NCI-H226 (cell line): ENCODE measurements at regions not wholly inside any gene's neighbourhood (a gene's known extent, or its start where the extent isn't known, plus 50 kb on each side); places are given as distances from the start of the nearest gene placed in this dataset.
A peak's percentile ranks its signal among the peaks of the same experiment; 100 is the strongest.
"Not testable (repeated sequence)": the region's sequence is repeated elsewhere in the genome, so short reads cannot be mapped to it uniquely, and the experiment has no call there.

Experiments
- DNase-seq: peaks from one replicate; pipeline ENCODE4 v3.0.0-alpha.2; 2015

DNA sequence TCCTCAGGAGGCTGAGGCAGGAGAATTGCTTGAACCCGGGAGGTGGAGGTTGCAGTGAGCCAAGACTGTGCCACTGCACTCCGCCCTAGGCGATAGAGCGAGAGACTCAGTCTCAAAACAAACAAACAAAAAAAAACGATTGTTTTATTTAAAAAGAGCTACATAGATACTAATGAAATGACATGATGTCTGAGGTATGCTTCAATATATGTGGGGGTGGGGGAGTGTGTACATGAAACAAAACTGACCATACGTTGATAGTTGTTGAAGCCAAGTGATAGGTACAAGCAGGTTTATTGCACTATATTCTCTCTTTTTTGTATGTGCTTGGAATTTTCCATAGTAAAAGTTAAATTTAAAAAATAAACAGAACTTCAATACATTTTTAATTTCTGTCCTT is 240.1 kb downstream of the TFAP2A start:
- no peak for DNase-seq

- no peak for DNase-seq
These were observed 240.8 kb downstream of the TFAP2A start for GRCh38 chr6:10174056-10174455.

GRCh38 chr6:10171706-10172105 is 243.2 kb downstream of the TFAP2A start:
- not testable (repeated sequence) for DNase-seq

DNA sequence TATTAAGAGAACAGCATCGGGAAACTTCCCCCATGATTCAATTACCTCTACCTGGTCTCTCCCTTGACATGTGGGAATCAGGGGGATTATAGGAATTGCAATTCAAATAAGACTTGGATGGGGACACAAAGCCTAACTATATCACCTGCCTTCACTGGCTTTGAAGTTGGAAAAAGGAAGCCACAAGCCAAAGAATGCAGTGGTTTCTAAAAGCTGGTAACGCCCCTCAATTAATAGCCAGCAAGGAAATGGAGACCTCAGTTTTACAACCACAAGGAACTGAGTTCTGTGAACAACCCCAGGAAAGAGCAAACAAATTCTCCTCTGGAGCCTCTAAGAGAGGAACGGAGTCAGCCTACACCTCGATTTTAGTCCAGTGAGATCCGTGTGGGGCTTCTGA is 244.1 kb downstream of the TFAP2A start:
- DNase-seq: no peak

DNA sequence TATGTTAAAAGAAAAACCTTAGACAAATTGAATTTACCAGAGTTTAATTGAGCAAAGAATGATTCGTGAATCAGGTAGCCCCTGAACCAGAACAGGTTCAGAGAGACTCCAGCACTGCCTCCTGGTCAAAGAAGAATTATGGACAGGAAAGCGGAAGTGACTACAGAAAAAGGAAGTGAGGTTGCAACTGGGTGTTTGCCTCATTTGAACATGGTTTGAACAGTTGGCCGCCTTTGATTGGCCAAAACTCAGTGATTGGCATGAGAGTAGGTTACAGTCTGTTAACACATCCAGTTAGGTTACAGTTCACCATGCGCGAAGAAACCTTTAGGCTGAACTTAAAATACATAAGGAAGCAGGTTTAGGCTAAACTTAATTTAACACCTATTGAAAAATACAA is 248.8 kb downstream of the TFAP2A start:
- no peak for DNase-seq

GRCh38 chr6:10163203-10163962 is 251.5 kb downstream of the TFAP2A start:
- no peak for DNase-seq

DNA sequence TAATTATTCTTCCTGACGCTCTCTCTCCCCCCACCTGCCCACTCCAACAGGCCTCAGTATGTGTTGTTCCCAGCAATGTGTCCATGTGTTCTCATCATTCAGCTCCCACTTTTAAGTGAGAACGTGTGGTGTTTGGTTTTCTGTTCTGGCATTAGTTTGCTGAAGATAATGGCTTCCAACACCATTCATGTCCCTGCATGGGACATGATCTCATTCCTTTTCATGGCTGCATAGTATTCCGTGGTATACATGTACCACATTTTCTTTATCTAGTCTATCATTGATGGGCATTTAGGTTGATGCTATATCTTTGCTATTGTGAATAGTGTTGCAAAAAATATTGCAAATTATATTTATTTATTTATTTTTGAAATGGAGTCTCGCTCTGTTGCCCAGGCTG is 258.0 kb downstream of the TFAP2A start:
- DNase-seq: no peak

DNA sequence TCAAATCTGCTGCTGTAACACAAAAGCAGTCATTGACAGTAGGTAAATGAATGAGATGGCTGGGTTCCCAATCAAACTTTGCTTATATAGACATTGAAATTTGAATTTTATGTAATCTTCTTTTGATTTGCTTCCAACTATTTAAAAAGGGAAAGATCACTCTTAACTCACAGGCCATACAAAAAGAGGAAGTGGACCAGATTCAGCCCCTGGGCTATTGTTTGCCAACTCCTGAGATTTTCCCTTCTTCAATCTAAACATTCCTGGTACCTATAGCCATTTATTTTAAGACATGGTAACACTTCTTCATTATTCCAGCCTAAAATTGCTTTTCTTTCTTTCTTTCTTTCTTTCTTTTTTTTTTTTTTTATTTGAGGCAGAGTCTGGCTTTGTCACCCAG is 260.6 kb downstream of the TFAP2A start:
- DNase-seq: no peak

DNA sequence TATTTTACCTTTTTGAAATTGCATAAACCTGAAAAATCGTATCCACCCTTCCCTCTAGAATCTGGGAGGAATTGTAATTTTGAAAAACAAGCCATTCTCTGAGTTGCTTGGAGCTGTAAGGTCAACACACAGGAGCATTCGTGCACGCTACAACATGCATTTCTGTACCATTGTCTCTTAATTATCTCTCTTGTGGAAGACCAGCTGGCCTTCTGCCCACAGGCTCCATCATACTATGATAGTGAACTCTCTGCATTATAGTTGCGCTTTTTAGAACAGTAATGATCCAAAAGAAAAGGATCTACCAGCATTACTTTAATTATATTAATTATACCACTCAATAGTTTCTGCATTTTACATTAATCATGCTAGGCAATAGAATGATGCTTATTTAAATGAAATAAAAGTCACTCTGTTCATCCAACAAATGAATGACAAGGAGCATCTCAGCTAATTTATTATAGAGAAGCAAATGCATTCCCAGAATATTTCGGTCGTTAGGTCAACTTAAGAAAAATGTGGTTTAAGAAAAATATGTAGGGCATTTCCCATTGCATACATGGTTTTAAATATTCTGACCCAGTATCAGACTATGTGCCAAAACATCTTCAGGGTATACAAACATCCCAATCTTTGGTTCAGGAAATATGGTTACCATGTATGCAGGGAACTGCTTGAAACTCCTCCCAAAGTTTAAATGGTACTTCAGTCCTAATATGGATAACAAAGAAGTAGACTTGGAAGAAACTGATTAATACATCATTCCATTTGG is 263.5 kb downstream of the TFAP2A start:
- DNase-seq: peak; percentile 89

DNA sequence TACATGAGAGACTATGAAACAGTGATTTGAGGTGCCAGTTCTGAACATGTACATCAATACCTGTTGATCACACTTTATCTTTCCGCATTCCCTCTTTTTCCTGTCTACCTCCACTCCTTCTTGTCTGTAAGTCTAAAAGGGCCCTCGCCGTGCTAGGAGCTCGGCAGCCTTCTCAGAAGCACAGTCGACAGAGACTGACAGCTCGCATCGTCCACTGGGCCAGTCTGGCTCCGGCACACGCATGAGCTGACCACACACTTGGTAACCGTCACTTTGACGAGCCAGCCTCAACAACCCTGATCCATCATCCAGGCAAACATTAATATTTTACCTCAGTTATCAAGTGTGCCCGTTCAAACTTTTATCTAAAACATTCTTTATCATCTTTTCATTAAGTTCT is 265.3 kb downstream of the TFAP2A start:
- no peak for DNase-seq

- DNase-seq: peak; percentile 21
These were observed 268.0 kb downstream of the TFAP2A start for GRCh38 chr6:10146715-10147451.

GRCh38 chr6:10144772-10145171 is 270.1 kb downstream of the TFAP2A start:
- DNase-seq: no peak

DNA sequence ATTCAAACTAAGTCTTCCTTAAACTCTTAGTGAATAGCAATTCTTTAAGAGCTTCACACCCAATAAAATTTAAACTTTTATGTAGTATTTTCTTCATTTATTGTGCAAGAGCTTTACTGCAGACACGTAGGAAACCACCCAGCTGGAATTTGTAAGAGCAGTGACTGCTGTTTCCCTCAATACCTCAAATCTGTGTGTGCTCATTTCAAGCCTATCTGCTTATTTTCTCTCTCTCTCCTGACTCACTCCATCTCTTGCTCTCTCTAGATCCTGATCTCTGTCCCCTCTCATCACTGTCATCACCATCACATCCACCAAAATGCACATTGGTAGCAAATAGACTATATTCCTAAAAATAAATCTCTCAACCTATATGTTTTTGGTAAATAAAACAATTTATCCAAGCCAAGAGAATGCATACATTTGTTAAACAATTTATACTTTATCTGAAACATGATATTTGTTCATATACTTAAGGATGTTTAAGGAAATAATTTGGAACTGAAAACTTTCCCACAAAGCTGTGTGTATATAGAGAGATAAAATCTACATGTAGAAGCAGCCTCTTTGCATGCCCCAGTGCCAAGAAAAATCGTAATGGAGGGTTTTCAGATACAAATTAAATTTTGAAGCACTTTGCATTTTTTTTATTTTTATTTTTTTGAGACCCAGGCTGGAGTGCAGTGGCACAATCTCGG is 273.0 kb downstream of the TFAP2A start:
- no peak for DNase-seq

- DNase-seq: no peak
These were observed 274.1 kb downstream of the TFAP2A start for GRCh38 chr6:10140824-10141223.

DNA sequence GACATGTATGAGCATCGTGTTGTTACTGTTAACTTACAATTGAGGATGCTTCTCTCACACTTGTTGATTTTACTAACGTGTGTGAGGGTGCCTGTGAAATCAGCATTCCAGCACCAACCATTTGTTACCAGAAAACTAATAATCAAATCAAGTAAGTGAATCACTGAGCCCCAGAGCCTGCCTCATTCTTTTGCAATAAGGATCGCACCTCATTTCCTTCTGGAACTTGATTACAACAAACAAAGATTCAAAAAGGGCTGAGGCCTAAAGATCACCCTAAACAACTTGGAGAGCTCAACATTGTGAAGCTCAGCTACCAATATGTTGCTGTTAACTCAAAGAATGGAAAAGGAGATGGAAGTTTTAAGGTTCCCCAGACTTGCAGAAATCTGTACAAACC is 274.7 kb downstream of the TFAP2A start:
- DNase-seq: no peak

DNA sequence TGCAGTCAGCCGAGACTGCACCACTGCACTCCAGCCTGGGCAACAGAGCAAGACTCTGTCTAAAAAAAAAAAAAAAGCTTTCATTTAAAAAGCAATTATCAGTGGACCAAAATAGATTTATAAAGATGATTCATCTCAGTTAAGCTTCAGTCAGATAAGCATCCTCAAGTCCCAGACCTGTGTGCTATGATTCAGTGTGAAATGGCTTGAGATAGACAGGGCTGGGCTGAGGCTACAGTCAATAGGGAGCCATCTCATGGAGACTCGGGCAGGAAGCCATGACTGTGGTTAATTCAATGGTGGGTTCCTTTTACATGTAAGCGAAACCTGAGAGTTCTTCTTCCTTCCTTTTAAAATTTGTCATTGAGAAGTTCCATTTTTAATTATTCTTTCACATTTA is 276.0 kb downstream of the TFAP2A start:
- DNase-seq: peak; percentile 76

GRCh38 chr6:10136636-10137035 is 278.2 kb downstream of the TFAP2A start:
- no peak for DNase-seq

DNA sequence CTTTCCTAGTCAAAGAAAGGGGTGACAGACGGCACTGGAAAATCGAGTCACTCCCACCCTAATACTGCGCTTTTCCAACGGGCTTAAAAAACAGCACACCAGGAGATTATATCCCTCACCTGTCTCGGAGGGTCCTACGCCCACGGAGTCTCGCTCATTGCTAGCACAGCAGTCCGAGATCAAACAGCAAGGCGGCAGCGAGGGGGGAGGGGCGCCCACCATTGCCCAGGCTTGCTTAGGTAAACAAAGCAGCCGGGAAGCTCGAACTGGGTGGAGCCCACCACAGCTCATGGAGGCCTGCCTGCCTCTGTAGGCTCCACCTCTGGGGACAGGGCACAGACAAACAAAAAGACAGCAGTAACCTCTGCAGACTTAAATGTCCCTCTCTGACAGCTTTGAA is 280.7 kb downstream of the TFAP2A start:
- not testable (repeated sequence) for DNase-seq

DNA sequence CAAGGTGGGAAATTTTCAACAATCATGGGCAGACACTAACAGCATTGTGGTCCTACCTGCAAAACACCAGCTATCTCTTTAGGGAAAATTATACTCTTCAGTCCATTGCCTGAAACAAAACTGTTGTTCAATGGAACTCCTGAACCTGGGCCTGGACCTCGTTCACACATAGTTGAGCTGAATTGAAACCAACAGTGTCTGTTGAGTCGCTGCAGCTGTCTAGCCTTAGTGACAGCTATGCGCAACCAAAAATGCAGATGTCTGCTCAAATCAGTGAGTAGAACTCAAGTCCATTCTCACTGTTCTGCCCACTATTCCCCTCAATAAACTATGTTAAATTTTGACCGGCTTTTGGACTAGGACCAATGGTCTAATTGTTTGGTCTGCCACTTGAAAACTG is 286.2 kb downstream of the TFAP2A start:
- DNase-seq: no peak

DNA sequence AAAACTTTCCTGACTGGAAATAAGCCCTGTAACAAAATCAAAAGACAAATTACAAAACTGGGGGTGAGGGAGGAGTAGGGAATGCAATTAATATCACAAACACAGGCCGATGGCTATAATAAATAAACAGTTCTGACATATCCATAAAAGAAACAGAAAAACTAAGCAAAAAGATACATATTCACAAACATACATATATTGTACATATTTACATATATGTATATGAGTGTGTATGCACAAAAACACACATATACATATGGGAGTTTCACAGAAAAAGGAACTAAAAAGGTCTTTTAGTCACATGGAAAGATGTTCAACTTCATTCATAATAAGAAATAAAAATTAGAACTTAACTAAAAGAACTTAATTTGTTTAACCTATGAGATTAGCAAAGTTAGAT is 292.7 kb downstream of the TFAP2A start:
- DNase-seq: no peak

GRCh38 chr6:10112871-10113549 is 301.9 kb downstream of the TFAP2A start:
- DNase-seq: no peak

DNA sequence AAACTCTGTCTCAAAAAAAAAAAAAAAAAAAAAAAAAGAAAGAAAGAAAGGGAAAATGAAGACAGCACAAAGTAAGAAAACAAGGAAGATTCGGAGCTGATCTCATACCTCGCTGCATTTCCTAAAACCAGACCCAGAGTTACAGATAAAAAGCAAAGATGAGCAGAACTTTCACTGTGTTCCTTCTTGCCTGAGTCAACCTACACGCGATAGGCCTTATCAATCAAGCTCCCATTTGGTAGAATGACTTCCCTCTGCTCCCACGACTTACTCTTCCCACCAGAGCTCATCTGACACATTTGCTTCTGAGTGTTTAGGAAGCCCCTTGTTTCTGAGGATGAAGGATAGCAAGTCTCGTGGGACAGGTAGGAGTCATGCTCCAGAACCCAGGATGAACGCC is 302.9 kb downstream of the TFAP2A start:
- no peak for DNase-seq
